GM12874 (cell line): ENCODE measurements at regions not wholly inside any gene's neighbourhood (a gene's known extent, or its start where the extent isn't known, plus 50 kb on each side); places are given as distances from the start of the nearest gene placed in this dataset.

Source experiments
- CTCF ChIP-seq: IDR thresholded peaks from 2 replicates; pipeline ENCODE4 v1.5.1; 2011; ENCODE audit warnings: low read depth, mild to moderate bottlenecking, control low read depth, low read length, moderate library complexity; ENCODE audit not compliant: insufficient read depth

GRCh38 chr6:137800762-137801161 is 66.3 kb upstream of the TNFAIP3 start:
- TF ChIP-seq CTCF, result no peak

DNA sequence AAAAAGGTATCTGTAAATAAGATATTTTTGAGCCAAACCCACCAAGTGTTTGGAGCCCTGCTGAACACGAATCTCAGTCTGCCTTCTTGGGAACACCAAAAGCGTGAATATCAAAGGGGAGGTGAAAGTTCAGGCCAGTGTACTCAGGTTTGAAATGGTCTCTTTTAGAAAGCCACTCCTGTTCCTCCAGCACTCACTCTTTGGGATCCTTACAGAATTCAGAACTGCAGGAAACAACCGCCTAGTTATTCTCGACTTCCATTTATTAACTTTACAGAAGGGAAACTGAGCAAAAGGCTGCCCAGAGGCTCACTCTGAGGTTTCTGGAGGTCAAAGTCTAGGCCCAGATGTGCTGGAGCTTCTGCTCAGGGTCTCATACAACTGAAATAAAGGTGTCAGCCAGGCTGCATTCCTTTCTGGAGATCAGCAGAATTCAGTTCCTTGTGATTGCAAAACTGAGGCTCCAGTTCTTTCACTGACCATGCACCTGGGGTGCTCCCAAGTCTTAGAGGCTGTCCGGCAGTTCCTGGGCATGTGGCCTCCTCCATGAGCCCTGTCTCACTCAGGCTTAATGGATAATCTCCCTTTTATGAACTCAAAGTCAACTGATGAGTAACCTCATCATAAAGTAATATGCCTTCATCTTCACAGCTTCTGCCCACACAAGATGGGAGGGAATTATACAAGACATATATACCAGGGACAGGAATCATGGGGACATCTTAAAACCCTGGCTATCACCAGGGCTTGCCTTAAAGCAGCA is 65.5 kb upstream of the TNFAIP3 start:
- TF ChIP-seq CTCF, result no peak

- TF ChIP-seq CTCF, result no peak
Measured at GRCh38 chr6:137802408-137803182, 64.5 kb upstream of the TNFAIP3 start.

- no peak for TF ChIP-seq CTCF
Measured at GRCh38 chr6:137804637-137805036, 62.4 kb upstream of the TNFAIP3 start.

- TF ChIP-seq CTCF, result no peak
Measured at GRCh38 chr6:137805622-137806021, 61.4 kb upstream of the TNFAIP3 start.

- no peak for TF ChIP-seq CTCF
Measured at GRCh38 chr6:137806914-137807682, 60.0 kb upstream of the TNFAIP3 start.

DNA sequence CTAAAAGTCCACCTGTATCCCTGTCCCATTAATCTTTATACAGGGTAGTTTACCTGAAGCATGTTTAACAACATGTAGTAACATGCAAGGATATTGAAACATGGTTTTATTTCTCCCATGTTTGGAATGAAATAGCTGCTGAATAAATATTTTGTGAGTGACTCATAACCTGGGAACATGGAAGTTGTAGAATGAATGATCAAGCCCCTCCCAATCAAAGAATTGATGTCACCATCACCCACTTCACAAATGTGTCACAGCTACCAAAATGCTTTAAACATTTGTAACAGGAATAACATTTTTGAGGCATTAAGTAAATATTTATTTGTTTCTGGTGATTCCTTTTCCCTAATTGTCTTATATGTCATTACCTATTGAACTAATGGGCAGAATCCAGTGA is 58.9 kb upstream of the TNFAIP3 start:
- TF ChIP-seq CTCF, result no peak
